ENCODE measurements at regions not wholly inside any gene's neighbourhood (a gene's known extent, or its start where the extent isn't known, plus 50 kb on each side); places are given as distances from the start of the nearest gene placed in this dataset.

DNA sequence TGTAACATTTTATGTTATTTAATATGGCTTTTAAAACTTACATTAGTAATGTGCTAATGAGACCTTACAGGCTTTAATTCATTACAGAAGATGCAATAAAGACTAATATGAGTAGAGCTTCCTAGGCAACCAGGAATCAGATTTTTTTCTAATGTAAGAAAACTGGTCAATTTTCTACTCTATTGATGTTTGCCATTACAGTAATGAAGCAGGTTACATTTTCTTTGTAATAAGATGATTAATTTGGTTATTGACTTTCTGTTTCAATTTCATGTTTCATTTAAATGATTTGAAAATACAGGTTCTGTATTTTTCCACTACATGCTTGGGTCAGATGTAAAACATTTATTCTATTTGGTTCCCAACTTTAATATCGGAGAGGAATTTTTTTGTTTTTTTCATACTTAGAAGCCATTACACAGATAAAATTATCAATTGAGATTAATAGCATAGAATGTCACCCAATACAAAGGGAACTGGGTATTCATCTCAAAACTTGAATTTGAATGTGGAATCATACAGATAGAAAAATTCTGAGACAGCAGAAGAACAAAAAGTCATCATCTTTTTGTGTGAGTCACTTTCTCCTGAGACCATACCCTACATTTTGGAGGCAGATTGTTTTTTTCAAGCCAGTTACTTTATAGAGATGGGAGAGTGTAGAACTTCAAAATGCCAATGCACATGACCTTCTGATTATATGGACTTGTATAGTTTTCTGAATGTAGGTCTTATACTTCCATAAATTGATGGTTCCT is 133.6 kb upstream of the HMHB1 start:
- no peak overlapping the region for H3K4me3 ChIP-seq (ENCODE audit: low read depth, low read length)
- TF ChIP-seq CTCF (IDR thresholded peaks at IDR 0.05; ENCODE audit: low read depth, low read length, missing control alignments) = no peak
- in situ Hi-C loops (cut with HindIII; ENCODE audit: low sequenced_read_pairs) = no loop called here
- no peak for DNase-seq (ENCODE audit: low read depth)

GRCh38 chr5:143677403-143677802 is 134.6 kb upstream of the HMHB1 start:
- TF ChIP-seq CTCF (IDR thresholded peaks at IDR 0.05; ENCODE audit: low read depth, low read length, missing control alignments) = no peak
- in situ Hi-C loops (cut with HindIII; ENCODE audit: low sequenced_read_pairs) = no loop called here
- H3K4me3 ChIP-seq (ENCODE audit: low read depth, low read length) = no peak overlapping the region
- DNase-seq (ENCODE audit: low read depth) = no peak

GRCh38 chr5:143676802-143677201 is 135.2 kb upstream of the HMHB1 start:
- no peak for TF ChIP-seq CTCF (IDR thresholded peaks at IDR 0.05; ENCODE audit: low read depth, low read length, missing control alignments)
- no peak overlapping the region for H3K4me3 ChIP-seq (ENCODE audit: low read depth, low read length)
- in situ Hi-C loops (cut with HindIII; ENCODE audit: low sequenced_read_pairs) = no loop called here
- DNase-seq (ENCODE audit: low read depth) = no peak

DNA sequence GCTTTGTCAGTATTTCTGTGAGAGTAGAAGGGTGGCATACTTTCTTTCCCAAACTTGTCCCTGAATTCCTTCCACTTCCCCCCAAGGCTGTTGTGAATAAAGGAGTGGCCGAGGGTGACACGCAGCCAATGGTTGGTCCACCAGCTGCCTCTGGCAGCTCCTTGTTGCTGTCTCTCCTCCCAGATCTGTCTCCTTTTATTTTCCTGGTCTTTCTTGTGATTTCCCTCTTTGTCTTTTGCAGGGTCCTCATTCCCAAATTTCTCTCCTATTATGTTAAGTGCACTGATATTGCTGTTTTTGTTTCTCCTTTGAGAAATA is 137.5 kb upstream of the HMHB1 start:
- no peak for TF ChIP-seq CTCF (IDR thresholded peaks at IDR 0.05; ENCODE audit: low read depth, low read length, missing control alignments)
- no peak for DNase-seq (ENCODE audit: low read depth)
- in situ Hi-C loops (cut with HindIII; ENCODE audit: low sequenced_read_pairs) = no loop called here
- H3K4me3 ChIP-seq (ENCODE audit: low read depth, low read length) = no peak overlapping the region

DNA sequence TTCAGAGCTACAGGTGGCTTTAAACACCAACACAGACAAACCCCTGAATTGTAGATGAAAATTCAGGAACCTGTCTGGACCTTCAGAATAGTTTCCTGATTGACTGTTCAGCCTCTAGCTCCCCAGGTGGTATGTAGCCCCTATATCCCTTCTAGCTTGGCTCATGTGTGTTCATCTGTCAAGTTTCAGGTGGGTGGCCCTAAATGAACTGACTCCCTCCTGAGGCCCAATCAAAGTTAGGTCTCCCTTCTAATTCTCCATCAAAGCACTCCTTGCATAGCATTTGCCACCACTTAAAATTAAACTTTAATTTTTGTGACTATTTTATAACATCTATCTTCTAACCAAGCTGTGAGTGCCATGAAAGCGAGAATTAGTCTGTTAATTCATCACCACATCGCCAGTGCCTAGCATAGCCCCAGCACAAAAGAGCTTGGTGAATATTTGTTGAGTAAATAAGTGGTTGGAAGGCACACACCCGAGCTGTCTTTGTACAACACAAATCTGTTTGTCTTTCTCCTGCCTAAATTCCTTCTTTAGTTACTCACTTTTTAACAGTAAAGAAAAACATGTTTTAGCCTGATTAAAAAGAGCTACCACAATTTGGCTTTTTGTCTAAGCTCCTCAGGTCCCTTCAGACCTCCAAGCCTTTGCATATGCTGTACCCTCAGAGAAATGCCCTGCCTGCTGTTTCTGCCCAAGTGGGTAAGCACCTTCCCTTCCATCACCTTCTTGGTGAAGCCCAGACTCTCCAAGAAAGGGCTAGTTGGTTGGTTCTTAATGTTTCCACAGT is 138.1 kb upstream of the HMHB1 start:
- in situ Hi-C loops (cut with HindIII; ENCODE audit: low sequenced_read_pairs) = no loop called here
- TF ChIP-seq CTCF (IDR thresholded peaks at IDR 0.05; ENCODE audit: low read depth, low read length, missing control alignments) = no peak
- no peak for DNase-seq (ENCODE audit: low read depth)
- no peak overlapping the region for H3K4me3 ChIP-seq (ENCODE audit: low read depth, low read length)

DNA sequence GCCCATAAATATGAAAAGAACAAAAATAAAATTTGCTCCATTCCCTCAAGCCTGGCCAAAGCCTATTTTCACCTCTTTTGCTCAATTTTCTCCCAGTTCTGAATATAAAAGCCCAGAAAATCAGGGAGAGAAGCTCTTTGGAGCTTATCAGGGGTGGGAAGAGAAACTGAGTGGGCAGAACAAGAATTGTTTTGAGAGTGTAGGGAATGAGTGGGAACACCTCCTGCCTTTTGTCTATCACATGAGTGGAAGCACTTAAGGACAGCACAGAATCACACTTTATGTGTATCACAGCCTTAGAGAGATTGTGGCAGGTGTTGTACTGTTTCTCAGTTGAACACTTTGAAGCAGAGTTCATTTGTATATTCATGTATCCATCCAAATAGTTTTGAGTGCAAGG is 139.2 kb upstream of the HMHB1 start:
- no peak for TF ChIP-seq CTCF (IDR thresholded peaks at IDR 0.05; ENCODE audit: low read depth, low read length, missing control alignments)
- in situ Hi-C loops (cut with HindIII; ENCODE audit: low sequenced_read_pairs) = no loop called here
- DNase-seq (ENCODE audit: low read depth) = no peak
- no peak overlapping the region for H3K4me3 ChIP-seq (ENCODE audit: low read depth, low read length)
